GM18867 (cell line): ENCODE measurements at regions not wholly inside any gene's neighbourhood (a gene's known extent, or its start where the extent isn't known, plus 50 kb on each side); places are given as distances from the start of the nearest gene placed in this dataset.

Experiments
- ATAC-seq: cut with Tn5 transposase; IDR thresholded peaks from one replicate; pipeline ENCODE4 v1.9.1; 2021; ENCODE audit warnings: mild to moderate bottlenecking, moderate library complexity; ENCODE audit not compliant: unreplicated experiment

- no peak for ATAC-seq
Measured at GRCh38 chr4:123092586-123092985, 170.2 kb upstream of the NUDT6 start.

GRCh38 chr4:123093236-123093635 is 170.8 kb upstream of the NUDT6 start:
- no peak for ATAC-seq

GRCh38 chr4:123096038-123096437 is 173.6 kb upstream of the NUDT6 start:
- ATAC-seq: no peak

- ATAC-seq: peak; percentile 82
Measured at GRCh38 chr4:123102897-123103471, 180.6 kb upstream of the NUDT6 start.

GRCh38 chr4:123104310-123105025 is 182.1 kb upstream of the NUDT6 start:
- ATAC-seq: no peak

GRCh38 chr4:123105026-123105420 is 182.6 kb upstream of the NUDT6 start:
- ATAC-seq: no peak

GRCh38 chr4:123106747-123107146 is 184.3 kb upstream of the NUDT6 start:
- ATAC-seq: no peak

GRCh38 chr4:123107444-123108252 is 185.3 kb upstream of the NUDT6 start:
- ATAC-seq: no peak

- ATAC-seq: no peak
Measured at GRCh38 chr4:123109139-123109538, 186.7 kb upstream of the NUDT6 start.

GRCh38 chr4:123110147-123110546 is 187.8 kb upstream of the NUDT6 start:
- no peak for ATAC-seq

GRCh38 chr4:123110685-123111084 is 188.3 kb upstream of the NUDT6 start:
- ATAC-seq: no peak

GRCh38 chr4:123113155-123113554 is 190.8 kb upstream of the NUDT6 start:
- no peak for ATAC-seq

GRCh38 chr4:123114084-123114914 is 191.9 kb upstream of the NUDT6 start:
- ATAC-seq: no peak

GRCh38 chr4:123114915-123115756 is 192.7 kb upstream of the NUDT6 start:
- ATAC-seq: no peak

- no peak for ATAC-seq
Measured at GRCh38 chr4:123116412-123116811, 194.0 kb upstream of the NUDT6 start.

- ATAC-seq: no peak
Measured at GRCh38 chr4:123120473-123120872, 198.1 kb upstream of the NUDT6 start.

GRCh38 chr4:123121241-123121907 is 199.0 kb upstream of the NUDT6 start:
- no peak for ATAC-seq

- no peak for ATAC-seq
Measured at GRCh38 chr4:123125477-123125876, 203.1 kb upstream of the NUDT6 start.

GRCh38 chr4:123127218-123127617 is 204.8 kb upstream of the NUDT6 start:
- no peak for ATAC-seq

- no peak for ATAC-seq
Measured at GRCh38 chr4:123127875-123128274, 205.5 kb upstream of the NUDT6 start.
